Astrocyte (in vitro differentiated cells and primary cell): ENCODE measurements at regions not wholly inside any gene's neighbourhood (a gene's known extent, or its start where the extent isn't known, plus 50 kb on each side); places are given as distances from the start of the nearest gene placed in this dataset.

Experiments used
- CTCF ChIP-seq: IDR thresholded peaks from 2 replicates; pipeline ENCODE4 v1.5.1; 2011; ENCODE audit warnings: low read depth, mild to moderate bottlenecking, inconsistent platforms, low read length, moderate library complexity; ENCODE audit not compliant: insufficient read depth
- EZH2 ChIP-seq: IDR thresholded peaks from 2 replicates; pipeline ENCODE4 v1.6.1; 2012; ENCODE audit warnings: mild to moderate bottlenecking, low read length, inconsistent platforms; ENCODE audit not compliant: insufficient read depth

DNA sequence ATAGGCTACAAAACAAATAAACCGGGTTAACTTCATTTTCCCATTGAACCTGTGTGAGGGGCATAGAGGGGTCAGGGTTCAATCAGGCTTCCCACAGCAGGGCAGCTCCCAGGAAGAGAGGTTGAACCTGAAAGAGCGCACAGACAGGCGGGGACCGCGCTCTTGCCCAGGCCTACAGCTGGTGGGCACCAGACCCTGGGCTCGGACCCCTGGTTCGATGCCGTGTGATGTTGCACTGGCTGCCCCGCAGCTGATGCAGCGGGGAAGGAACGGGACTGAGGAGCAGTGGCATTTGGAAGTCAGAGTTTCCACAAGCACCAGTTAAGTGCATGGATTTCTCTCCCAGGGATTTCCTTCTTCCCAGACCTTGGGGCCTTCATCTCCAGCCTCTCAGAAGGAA, 72.6 kb upstream of the INSIG1 start:
- TF ChIP-seq CTCF (no peak), EZH2 (no peak)
